Esophagus (tissue), 2 donors: ENCODE measurements at regions not wholly inside any gene's neighbourhood (a gene's known extent, or its start where the extent isn't known, plus 50 kb on each side); places are given as distances from the start of the nearest gene placed in this dataset.

Source experiments
- H3K27ac ChIP-seq, 2 donors: one replicate each; pipeline ENCODE4 v1.5.1; 2013; ENCODE audit warnings: low read depth in 2 of 2, mild to moderate bottlenecking in 2 of 2, inconsistent platforms in 1 of 2, low read length in 1 of 2, moderate library complexity in 1 of 2
- H3K27me3 ChIP-seq, 2 donors: one replicate each; pipeline ENCODE4 v1.6.1; 2013; ENCODE audit warnings: low read length in 2 of 2, control low read depth in 1 of 2, mild to moderate bottlenecking in 1 of 2; ENCODE audit not compliant: insufficient read depth in 2 of 2, control insufficient read depth in 1 of 2
- H3K36me3 ChIP-seq, 2 donors: one replicate each; pipeline ENCODE4 v1.6.1; 2013; ENCODE audit warnings: low read length in 1 of 2; ENCODE audit not compliant: control insufficient read depth in 2 of 2, insufficient read depth in 2 of 2
- H3K4me1 ChIP-seq, 2 donors: one replicate each; pipeline ENCODE4 v1.6.1; 2013; ENCODE audit warnings: low read length in 1 of 2; ENCODE audit not compliant: control insufficient read depth in 2 of 2, insufficient read depth in 2 of 2
- H3K4me3 ChIP-seq, 2 donors: one replicate each; pipeline ENCODE4 v1.5.1; 2013; ENCODE audit warnings: low read length in 2 of 2, mild to moderate bottlenecking in 2 of 2, low read depth in 1 of 2, moderate library complexity in 1 of 2
- H3K9me3 ChIP-seq, 2 donors: one replicate each; pipeline ENCODE4 v1.6.1; 2013; ENCODE audit warnings: mild to moderate bottlenecking in 2 of 2, low read depth in 1 of 2, low read length in 1 of 2, moderate library complexity in 1 of 2; ENCODE audit not compliant: control insufficient read depth in 2 of 2, insufficient read depth in 1 of 2
- WGBS, 2 donors: extraction: QIAGEN DNeasy Blood & Tissue Kit; methylation state at CpG; one replicate each; pipeline ENCODE4 v1.1.7; 2013; 5-methylcytosine and 5-hydroxymethylcytosine counted together
- donor health status: healthy with polysubstance abuse.
- donor health status: Bipolar disorder and iron deficiency.

GRCh38 chr13:22270881-22271280 is 600.0 kb downstream of the FGF9 start:
- Histone ChIP-seq H3K9me3 (no peaks in the 10 kb centered on the region), H3K36me3 (no peaks in the 10 kb centered on the region), H3K4me1 (no peaks in the 10 kb centered on the region), H3K27ac (no peak overlapping the region), H3K27me3 (no peaks in the 10 kb centered on the region), H3K4me3 (no peak overlapping the region)
- 92 to 94% methylated on average over 5 of the region's 5 CpGs for WGBS, 2 donors

- no peaks in the 10 kb centered on the region for H3K4me1 ChIP-seq
- no peak overlapping the region for H3K27ac ChIP-seq
- H3K27me3 ChIP-seq, result no peaks in the 10 kb centered on the region
- no peak overlapping the region for H3K4me3 ChIP-seq
- H3K9me3 ChIP-seq, result no peaks in the 10 kb centered on the region
- H3K36me3 ChIP-seq, result no peaks in the 10 kb centered on the region
- 84 to 85% methylated on average over 2 of the region's 2 CpGs for WGBS, 2 donors
Measured at GRCh38 chr13:22271903-22272302, 601.0 kb downstream of the FGF9 start.

GRCh38 chr13:22275393-22275792 is 604.5 kb downstream of the FGF9 start:
- H3K27ac ChIP-seq, result no peak overlapping the region
- no peak overlapping the region for H3K4me3 ChIP-seq
- H3K36me3 ChIP-seq, result no peaks in the 10 kb centered on the region
- H3K27me3 ChIP-seq, result no peaks in the 10 kb centered on the region
- H3K9me3 ChIP-seq, result no peaks in the 10 kb centered on the region
- 93 to 94% methylated on average over 3 of the region's 3 CpGs for WGBS, 2 donors
- H3K4me1 ChIP-seq, result no peaks in the 10 kb centered on the region

- Histone ChIP-seq H3K36me3 (no peaks in the 10 kb centered on the region), H3K4me3 (no peak overlapping the region), H3K4me1 (no peaks in the 10 kb centered on the region), H3K27ac (no peak overlapping the region), H3K9me3 (no peaks in the 10 kb centered on the region), H3K27me3 (no peaks in the 10 kb centered on the region)
- 75 to 76% methylated on average over 5 of the region's 5 CpGs for WGBS, 2 donors
Measured at GRCh38 chr13:22276616-22277015, 605.7 kb downstream of the FGF9 start.

- H3K4me3 ChIP-seq, result no peak overlapping the region
- no peaks in the 10 kb centered on the region for H3K36me3 ChIP-seq
- no peaks in the 10 kb centered on the region for H3K4me1 ChIP-seq
- H3K27me3 ChIP-seq, result no peaks in the 10 kb centered on the region
- H3K9me3 ChIP-seq, result no peaks in the 10 kb centered on the region
- WGBS, 2 donors, result 49 to 52% methylated on average over 5 of the region's 5 CpGs
- no peak overlapping the region for H3K27ac ChIP-seq
Measured at GRCh38 chr13:22278336-22278929, 607.6 kb downstream of the FGF9 start.

- H3K27me3 ChIP-seq, result no peaks in the 10 kb centered on the region
- no peaks in the 10 kb centered on the region for H3K9me3 ChIP-seq
- H3K4me1 ChIP-seq, result no peaks in the 10 kb centered on the region
- H3K27ac ChIP-seq, result no peak overlapping the region
- no peaks in the 10 kb centered on the region for H3K36me3 ChIP-seq
- H3K4me3 ChIP-seq, result no peak overlapping the region
- 83 to 85% methylated on average over 4 of the region's 4 CpGs for WGBS, 2 donors
Measured at GRCh38 chr13:22285867-22286266, 615.0 kb downstream of the FGF9 start.

GRCh38 chr13:22286338-22286737 is 615.5 kb downstream of the FGF9 start:
- Histone ChIP-seq H3K27ac (no peak overlapping the region), H3K4me3 (no peak overlapping the region), H3K36me3 (no peaks in the 10 kb centered on the region), H3K9me3 (no peaks in the 10 kb centered on the region), H3K4me1 (no peaks in the 10 kb centered on the region), H3K27me3 (no peaks in the 10 kb centered on the region)
- 62 to 64% methylated on average over 4 of the region's 4 CpGs for WGBS, 2 donors

- no peak overlapping the region for H3K27ac ChIP-seq
- no peaks in the 10 kb centered on the region for H3K4me1 ChIP-seq
- no peaks in the 10 kb centered on the region for H3K27me3 ChIP-seq
- no peaks in the 10 kb centered on the region for H3K9me3 ChIP-seq
- 85 to 91% methylated on average over 6 of the region's 6 CpGs for WGBS, 2 donors
- no peaks in the 10 kb centered on the region for H3K36me3 ChIP-seq
- no peak overlapping the region for H3K4me3 ChIP-seq
Measured at GRCh38 chr13:22287343-22287920, 616.6 kb downstream of the FGF9 start.

- H3K4me3 ChIP-seq, result no peak overlapping the region
- no peaks in the 10 kb centered on the region for H3K4me1 ChIP-seq
- no peak overlapping the region for H3K27ac ChIP-seq
- H3K27me3 ChIP-seq, result no peaks in the 10 kb centered on the region
- H3K36me3 ChIP-seq, result no peaks in the 10 kb centered on the region
- H3K9me3 ChIP-seq, result no peaks in the 10 kb centered on the region
- 89 to 92% methylated on average over 4 of the region's 4 CpGs for WGBS, 2 donors
Measured at GRCh38 chr13:22288496-22288895, 617.6 kb downstream of the FGF9 start.

GRCh38 chr13:22289711-22290110 is 618.8 kb downstream of the FGF9 start:
- Histone ChIP-seq H3K27ac (no peak overlapping the region), H3K4me1 (no peaks in the 10 kb centered on the region), H3K4me3 (no peak overlapping the region), H3K36me3 (no peaks in the 10 kb centered on the region), H3K9me3 (no peaks in the 10 kb centered on the region), H3K27me3 (no peaks in the 10 kb centered on the region)
- WGBS, 2 donors, result 85 to 86% methylated on average over 2 of the region's 2 CpGs
